ENCODE measurements at regions not wholly inside any gene's neighbourhood (a gene's known extent, or its start where the extent isn't known, plus 50 kb on each side); places are given as distances from the start of the nearest gene placed in this dataset.

- DNase-seq (ENCODE audit: low read depth, low spot score): no peak
- no peak for TF ChIP-seq CTCF (IDR thresholded peaks at IDR 0.05; ENCODE audit: insufficient read depth, low read length, missing control alignments)
- H3K4me3 ChIP-seq (ENCODE audit: low read depth, low read length): no peak overlapping the region
- POLR2A ChIA-PET: no interaction called here
- CTCF ChIA-PET: interaction anchor here (1.5 kb wide), 1 partner anchor 245 kb away, joined by 3 read pairs; no protein-coding TSS in a partner anchor
These were observed 128.6 kb upstream of the ELL2 start for GRCh38 chr5:96090215-96090614.

DNA sequence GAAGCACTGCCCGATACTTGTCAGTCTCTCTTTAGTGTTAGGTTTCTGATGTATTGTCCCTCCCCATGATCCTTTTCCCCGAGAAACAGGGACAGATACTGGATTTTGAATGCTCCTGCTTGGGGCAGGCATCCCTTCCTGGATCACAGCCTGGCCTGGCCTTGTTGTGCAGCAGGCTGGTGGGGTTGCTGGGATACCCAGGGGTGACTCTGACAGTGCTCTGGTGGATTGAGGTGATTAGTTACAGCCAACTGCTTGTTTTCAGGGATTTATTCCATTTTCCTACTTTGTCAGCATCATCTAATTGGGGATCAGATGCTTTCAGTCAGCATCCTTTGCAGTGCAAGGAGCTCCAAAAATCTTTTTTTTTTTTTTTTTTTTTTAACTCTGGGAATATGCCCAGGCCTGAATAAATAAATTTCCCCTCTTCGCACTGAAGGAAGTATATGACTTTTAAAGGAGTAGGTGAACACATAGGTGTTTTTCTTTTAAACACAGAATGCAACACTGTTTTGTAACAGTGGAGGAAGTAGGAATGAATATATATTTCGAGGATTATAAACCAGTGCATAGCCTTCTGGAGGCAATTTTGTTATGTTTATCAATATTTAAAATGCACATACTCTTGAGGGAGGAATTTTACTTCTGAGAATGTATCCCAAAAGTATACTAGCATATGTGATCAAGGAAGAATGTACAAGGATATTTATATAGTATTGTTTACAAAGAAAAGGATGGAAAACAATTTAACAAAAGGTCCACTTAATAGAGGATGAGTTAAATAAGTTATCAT, 127.3 kb upstream of the ELL2 start:
- ChIA-PET POLR2A (no interaction called here), CTCF (interaction anchor here (1.5 kb wide), 1 partner anchor 246 kb away, joined by 3 read pairs; no protein-coding TSS in a partner anchor)
- no peak overlapping the region for H3K4me3 ChIP-seq (ENCODE audit: low read depth, low read length)
- no peak for DNase-seq (ENCODE audit: low read depth, low spot score)
- no peak for TF ChIP-seq CTCF (IDR thresholded peaks at IDR 0.05; ENCODE audit: insufficient read depth, low read length, missing control alignments)

DNA sequence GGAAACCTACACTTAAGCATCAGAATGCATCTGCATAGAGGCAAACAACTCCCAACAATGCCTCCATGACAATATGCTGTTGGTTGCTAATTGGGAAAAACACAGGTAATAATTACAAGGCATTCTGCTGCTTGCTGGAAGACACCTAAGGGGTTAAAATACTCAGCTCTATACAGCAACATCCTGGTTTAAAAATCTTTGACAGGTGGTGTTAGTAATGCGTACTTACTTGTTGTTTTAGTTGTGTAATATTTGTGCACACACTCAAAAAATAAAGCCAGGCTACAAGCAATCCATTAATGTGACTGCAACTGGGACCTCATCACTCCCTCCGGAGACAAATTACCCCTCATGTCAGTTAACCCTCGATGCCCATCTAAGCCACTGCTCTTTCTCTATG, 126.3 kb upstream of the ELL2 start:
- ChIA-PET POLR2A (no interaction called here), CTCF (interaction anchor here (0.7 to 1.0 kb wide), 2 partner anchors 22 to 195 kb away, joined by 3 read pairs; no protein-coding TSS in a partner anchor)
- no peak overlapping the region for H3K4me3 ChIP-seq (ENCODE audit: low read depth, low read length)
- no peak for TF ChIP-seq CTCF (IDR thresholded peaks at IDR 0.05; ENCODE audit: insufficient read depth, low read length, missing control alignments)
- DNase-seq (ENCODE audit: low read depth, low spot score): no peak

GRCh38 chr5:96084874-96085506, 123.3 kb upstream of the ELL2 start:
- CTCF ChIA-PET: interaction anchor here (0.9 to 1.4 kb wide), 2 partner anchors 10 to 12 kb away, joined by 3 to 4 read pairs; no protein-coding TSS in a partner anchor
- no peak for DNase-seq (ENCODE audit: low read depth, low spot score)
- no peak overlapping the region for H3K4me3 ChIP-seq (ENCODE audit: low read depth, low read length)
- POLR2A ChIA-PET: no interaction called here
- TF ChIP-seq CTCF (IDR thresholded peaks at IDR 0.05; ENCODE audit: insufficient read depth, low read length, missing control alignments): no peak

DNA sequence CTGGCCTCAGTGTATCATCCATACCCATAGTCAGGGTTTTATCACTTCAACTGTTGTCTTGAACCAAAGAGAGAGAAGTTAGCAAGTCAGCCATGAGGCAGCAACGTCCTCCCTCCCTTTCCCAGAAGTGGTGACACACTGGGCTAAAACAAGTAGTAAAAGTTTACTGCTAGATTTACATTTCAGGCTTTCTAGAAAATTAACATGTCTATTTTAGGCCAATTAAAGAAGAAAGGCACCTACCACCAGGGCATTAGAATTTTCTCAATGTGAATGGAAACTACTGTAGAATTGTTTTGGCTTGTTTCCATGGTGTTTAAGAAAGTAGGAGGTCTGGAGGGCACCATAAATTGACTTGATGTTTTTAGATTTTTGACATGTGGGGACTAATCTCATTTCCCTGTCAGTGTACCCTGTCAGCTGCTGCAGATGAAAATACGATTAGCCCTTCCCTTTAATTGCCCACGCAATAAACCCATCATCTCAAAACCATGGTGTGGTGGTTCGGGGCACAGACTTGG, 121.8 kb upstream of the ELL2 start:
- ChIA-PET CTCF (no interaction called here), POLR2A (no interaction called here)
- no peak for DNase-seq (ENCODE audit: low read depth, low spot score)
- no peak for TF ChIP-seq CTCF (IDR thresholded peaks at IDR 0.05; ENCODE audit: insufficient read depth, low read length, missing control alignments)
- no peak overlapping the region for H3K4me3 ChIP-seq (ENCODE audit: low read depth, low read length)

GRCh38 chr5:96081276-96081858, 119.7 kb upstream of the ELL2 start:
- ChIA-PET POLR2A (no interaction called here), CTCF (interaction anchor here (0.7 kb wide), 1 partner anchor 28 kb away, joined by 3 read pairs; no protein-coding TSS in a partner anchor)
- DNase-seq (ENCODE audit: low read depth, low spot score): no peak
- H3K4me3 ChIP-seq (ENCODE audit: low read depth, low read length): no peak overlapping the region
- no peak for TF ChIP-seq CTCF (IDR thresholded peaks at IDR 0.05; ENCODE audit: insufficient read depth, low read length, missing control alignments)

Data from AG04449 (cell line).